ENCODE measurements at regions not wholly inside any gene's neighbourhood (a gene's known extent, or its start where the extent isn't known, plus 50 kb on each side); places are given as distances from the start of the nearest gene placed in this dataset.
"Not testable (repeated sequence)": the region's sequence is repeated elsewhere in the genome, so short reads cannot be mapped to it uniquely, and the experiment has no call there.

- not testable (repeated sequence) for DNase-seq; H2BK5ac ChIP-seq (ENCODE audit: low read depth, low read length, poor library complexity, severe bottlenecking); H3K9ac ChIP-seq (ENCODE audit: low read length); H3K4me1 ChIP-seq (ENCODE audit: control insufficient read depth, insufficient read depth, low read depth, low read length); H4K8ac ChIP-seq (ENCODE audit: low read length); H3K9me3 ChIP-seq (ENCODE audit: control insufficient read depth, low read length); H3K14ac ChIP-seq (ENCODE audit: low read length in 2 of 2); H3K27ac ChIP-seq (ENCODE audit: low read length, poor library complexity, severe bottlenecking); H3K23ac ChIP-seq (ENCODE audit: low read length in 2 of 2); H3K4me2 ChIP-seq (ENCODE audit: low read length, poor library complexity, severe bottlenecking); H2BK120ac ChIP-seq (ENCODE audit: low read depth, low read length); H2BK12ac ChIP-seq (ENCODE audit: low read length in 2 of 2); H3K79me1 ChIP-seq (replicated peaks; ENCODE audit: low read length, poor library complexity, severe bottlenecking); H3K4me3 ChIP-seq (ENCODE audit: insufficient read depth in 1 of 2, low read depth in 1 of 2, low read length in 2 of 2); H3K18ac ChIP-seq (ENCODE audit: low read depth in 1 of 2, low read length in 2 of 2); H3K36me3 ChIP-seq (ENCODE audit: control insufficient read depth in 1 of 2, insufficient read depth in 2 of 2, low read depth in 1 of 2, low read length in 2 of 2); H2BK15ac ChIP-seq (ENCODE audit: low read depth, poor library complexity, severe bottlenecking); H2AK5ac ChIP-seq (ENCODE audit: low read length, severe bottlenecking); H3K4ac ChIP-seq (ENCODE audit: low read depth in 1 of 2, low read length in 2 of 2); H3K27me3 ChIP-seq (ENCODE audit: control insufficient read depth in 1 of 2, insufficient read depth in 1 of 2, low read length in 2 of 2); H4K91ac ChIP-seq (ENCODE audit: low read length); H2AFZ ChIP-seq (ENCODE audit: low read depth, low read length)
- WGBS = 87% methylated on average over 24 of the region's 24 CpGs
Observed at GRCh38 chr6:170139046-170139445, 151.8 kb downstream of the DLL1 start.

GRCh38 chr6:170137911-170138910 lies 152.7 kb downstream of the DLL1 start:
- Histone ChIP-seq H3K36me3 (ENCODE audit: control insufficient read depth in 1 of 2, insufficient read depth in 2 of 2, low read depth in 1 of 2, low read length in 2 of 2) (peaks cover 0 to 5% of the 10 kb centered on the region in 2 experiments), H2BK5ac (ENCODE audit: low read depth, low read length, poor library complexity, severe bottlenecking) (no peak overlapping the region), H2AFZ (ENCODE audit: low read depth, low read length) (no peak overlapping the region), H2BK120ac (ENCODE audit: low read depth, low read length) (no peak overlapping the region), H2BK12ac (ENCODE audit: low read length in 2 of 2) (no peak overlapping the region), H3K4me1 (ENCODE audit: control insufficient read depth, insufficient read depth, low read depth, low read length) (no peaks in the 10 kb centered on the region), H3K14ac (ENCODE audit: low read length in 2 of 2) (no peak overlapping the region), H3K4me2 (ENCODE audit: low read length, poor library complexity, severe bottlenecking) (no peak overlapping the region), H4K8ac (ENCODE audit: low read length) (no peak overlapping the region), H2BK15ac (ENCODE audit: low read depth, poor library complexity, severe bottlenecking) (no peak overlapping the region), H3K4me3 (ENCODE audit: insufficient read depth in 1 of 2, low read depth in 1 of 2, low read length in 2 of 2) (no peak overlapping the region), H3K9me3 (ENCODE audit: control insufficient read depth, low read length) (no peaks in the 10 kb centered on the region), H3K4ac (ENCODE audit: low read depth in 1 of 2, low read length in 2 of 2) (no peak overlapping the region), H3K23ac (ENCODE audit: low read length in 2 of 2) (no peak overlapping the region), H4K91ac (ENCODE audit: low read length) (no peak overlapping the region), H3K9ac (ENCODE audit: low read length) (no peak overlapping the region), H3K27me3 (ENCODE audit: control insufficient read depth in 1 of 2, insufficient read depth in 1 of 2, low read length in 2 of 2) (no peaks in the 10 kb centered on the region), H3K27ac (ENCODE audit: low read length, poor library complexity, severe bottlenecking) (no peak overlapping the region), H3K18ac (ENCODE audit: low read depth in 1 of 2, low read length in 2 of 2) (no peak overlapping the region), H2AK5ac (ENCODE audit: low read length, severe bottlenecking) (no peak overlapping the region), H3K79me1 (replicated peaks; ENCODE audit: low read length, poor library complexity, severe bottlenecking) (no peaks in the 10 kb centered on the region)
- DNase-seq = no peak
- 88% methylated on average over 40 of the region's 40 CpGs for WGBS

DNA sequence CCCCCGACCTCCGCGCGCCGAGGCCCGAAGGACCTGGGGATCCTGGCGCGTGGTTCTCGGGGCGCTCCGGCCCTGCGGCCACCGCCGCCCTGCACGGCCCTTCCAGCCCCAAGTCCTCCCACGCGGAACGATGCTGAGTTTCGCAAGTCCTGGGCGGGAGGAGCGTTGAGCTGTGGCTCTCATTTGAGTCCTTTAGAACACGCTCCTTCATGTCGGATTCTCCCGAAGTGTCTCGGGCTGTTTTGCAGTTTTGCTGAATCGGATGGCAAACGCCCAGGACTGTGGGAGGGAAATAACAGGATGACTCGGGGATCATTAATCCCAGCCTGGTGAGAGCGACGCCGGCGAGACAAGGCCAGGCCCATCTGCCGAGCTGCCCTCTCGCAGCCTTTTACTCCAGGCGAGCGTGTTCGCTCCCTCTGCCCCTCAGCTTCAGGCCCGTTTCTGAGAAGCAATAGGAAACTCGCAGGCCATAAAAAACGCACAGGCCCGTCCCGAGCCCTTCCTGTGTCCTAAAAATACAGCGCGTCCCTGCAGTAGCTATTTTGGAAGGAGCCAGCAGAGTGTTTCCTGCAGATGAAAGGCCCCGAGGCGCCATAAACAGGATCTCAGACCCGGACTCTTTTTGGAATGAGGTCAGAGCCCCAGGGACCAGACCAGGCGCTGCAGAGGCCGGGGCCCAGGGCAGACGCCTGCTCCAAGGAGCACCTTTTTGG lies 153.5 kb downstream of the DLL1 start:
- Histone ChIP-seq H2AK5ac (ENCODE audit: low read length, severe bottlenecking) (no peak overlapping the region), H3K14ac (ENCODE audit: low read length in 2 of 2) (no peak overlapping the region), H3K9me3 (ENCODE audit: control insufficient read depth, low read length) (no peaks in the 10 kb centered on the region), H2BK15ac (ENCODE audit: low read depth, poor library complexity, severe bottlenecking) (no peak overlapping the region), H2BK12ac (ENCODE audit: low read length in 2 of 2) (no peak overlapping the region), H3K27ac (ENCODE audit: low read length, poor library complexity, severe bottlenecking) (no peak overlapping the region), H4K91ac (ENCODE audit: low read length) (no peak overlapping the region), H2AFZ (ENCODE audit: low read depth, low read length) (no peak overlapping the region), H3K4me1 (ENCODE audit: control insufficient read depth, insufficient read depth, low read depth, low read length) (no peaks in the 10 kb centered on the region), H2BK5ac (ENCODE audit: low read depth, low read length, poor library complexity, severe bottlenecking) (no peak overlapping the region), H3K9ac (ENCODE audit: low read length) (peak overlapping the region; percentile 29), H3K36me3 (ENCODE audit: control insufficient read depth in 1 of 2, insufficient read depth in 2 of 2, low read depth in 1 of 2, low read length in 2 of 2) (peaks cover 0 to 5% of the 10 kb centered on the region in 2 experiments), H3K79me1 (replicated peaks; ENCODE audit: low read length, poor library complexity, severe bottlenecking) (no peaks in the 10 kb centered on the region), H3K18ac (ENCODE audit: low read depth in 1 of 2, low read length in 2 of 2) (no peak overlapping the region), H4K8ac (ENCODE audit: low read length) (no peak overlapping the region), H3K4me3 (ENCODE audit: insufficient read depth in 1 of 2, low read depth in 1 of 2, low read length in 2 of 2) (no peak overlapping the region), H3K23ac (ENCODE audit: low read length in 2 of 2) (no peak overlapping the region), H3K4ac (ENCODE audit: low read depth in 1 of 2, low read length in 2 of 2) (no peak overlapping the region), H3K4me2 (ENCODE audit: low read length, poor library complexity, severe bottlenecking) (no peak overlapping the region), H3K27me3 (ENCODE audit: control insufficient read depth in 1 of 2, insufficient read depth in 1 of 2, low read length in 2 of 2) (no peaks in the 10 kb centered on the region), H2BK120ac (ENCODE audit: low read depth, low read length) (no peak overlapping the region)
- DNase-seq = no peak
- 78% methylated on average over 50 of the region's 50 CpGs for WGBS

- no peak overlapping the region for H2BK120ac ChIP-seq (ENCODE audit: low read depth, low read length)
- no peak overlapping the region for H3K23ac ChIP-seq (ENCODE audit: low read length in 2 of 2)
- H3K9me3 ChIP-seq (ENCODE audit: control insufficient read depth, low read length) = no peaks in the 10 kb centered on the region
- H2BK12ac ChIP-seq (ENCODE audit: low read length in 2 of 2) = no peak overlapping the region
- peak overlapping the region; percentile 9 for H4K91ac ChIP-seq (ENCODE audit: low read length)
- no peak for DNase-seq
- no peak overlapping the region for H2AFZ ChIP-seq (ENCODE audit: low read depth, low read length)
- no peaks in the 10 kb centered on the region for H3K79me1 ChIP-seq (replicated peaks; ENCODE audit: low read length, poor library complexity, severe bottlenecking)
- H2BK5ac ChIP-seq (ENCODE audit: low read depth, low read length, poor library complexity, severe bottlenecking) = no peak overlapping the region
- no peak overlapping the region for H3K4me3 ChIP-seq (ENCODE audit: insufficient read depth in 1 of 2, low read depth in 1 of 2, low read length in 2 of 2)
- H3K27ac ChIP-seq (ENCODE audit: low read length, poor library complexity, severe bottlenecking) = no peak overlapping the region
- no peak overlapping the region for H2BK15ac ChIP-seq (ENCODE audit: low read depth, poor library complexity, severe bottlenecking)
- no peak overlapping the region for H2AK5ac ChIP-seq (ENCODE audit: low read length, severe bottlenecking)
- peaks cover 0 to 5% of the 10 kb centered on the region in 2 experiments for H3K36me3 ChIP-seq (ENCODE audit: control insufficient read depth in 1 of 2, insufficient read depth in 2 of 2, low read depth in 1 of 2, low read length in 2 of 2)
- no peak overlapping the region for H3K9ac ChIP-seq (ENCODE audit: low read length)
- H3K14ac ChIP-seq (ENCODE audit: low read length in 2 of 2) = no peak overlapping the region
- no peak overlapping the region for H3K18ac ChIP-seq (ENCODE audit: low read depth in 1 of 2, low read length in 2 of 2)
- H3K4me2 ChIP-seq (ENCODE audit: low read length, poor library complexity, severe bottlenecking) = no peak overlapping the region
- H4K8ac ChIP-seq (ENCODE audit: low read length) = no peak overlapping the region
- 98% methylated on average over 68 of the region's 69 CpGs for WGBS
- no peak overlapping the region for H3K4ac ChIP-seq (ENCODE audit: low read depth in 1 of 2, low read length in 2 of 2)
- no peaks in the 10 kb centered on the region for H3K4me1 ChIP-seq (ENCODE audit: control insufficient read depth, insufficient read depth, low read depth, low read length)
- no peaks in the 10 kb centered on the region for H3K27me3 ChIP-seq (ENCODE audit: control insufficient read depth in 1 of 2, insufficient read depth in 1 of 2, low read length in 2 of 2)
Observed at GRCh38 chr6:170136541-170137175, 154.2 kb downstream of the DLL1 start.

Measured in mesenchymal stem cell (in vitro differentiated cells and primary cell).